SK-N-SH treated with all-trans-retinoic acid at 6 μM for 48 hours (cell line): ENCODE measurements at regions not wholly inside any gene's neighbourhood (a gene's known extent, or its start where the extent isn't known, plus 50 kb on each side); places are given as distances from the start of the nearest gene placed in this dataset.
"Not testable (repeated sequence)": the region's sequence is repeated elsewhere in the genome, so short reads cannot be mapped to it uniquely, and the experiment has no call there.

Experiments used
- ATAC-seq: fragments of 200-7000 bp; cut with Tn5 transposase; 3 replicates; pipeline ENCODE4 v1.9.1; 2020; ENCODE audit warnings: mild to moderate bottlenecking, moderate library complexity
- BACH2 ChIP-seq: fragments of 250-450 bp; sonication (Bioruptor Pico); IDR thresholded peaks from 2 replicates; pipeline ENCODE4 v1.9.0; 2021; ENCODE audit warnings: mild to moderate bottlenecking, borderline replicate concordance
- CREB5 ChIP-seq: fragments of 250-450 bp; sonication (Bioruptor Pico); IDR thresholded peaks from 2 replicates; pipeline ENCODE4 v1.5.1; 2020; ENCODE audit warnings: low read depth, mild to moderate bottlenecking, moderate library complexity
- CSDC2 ChIP-seq: fragments of 250-450 bp; sonication (Bioruptor Pico); IDR thresholded peaks from 2 replicates; pipeline ENCODE4 v1.5.0; 2020; ENCODE audit warnings: mild to moderate bottlenecking, moderate library complexity
- ESRRG ChIP-seq: fragments of 250-450 bp; sonication (Bioruptor Pico); IDR thresholded peaks from 2 replicates; pipeline ENCODE4 v1.6.1; 2021; ENCODE audit warnings: mild to moderate bottlenecking
- GLIS3 ChIP-seq: fragments of 250-450 bp; sonication (Bioruptor Pico); IDR thresholded peaks from 2 replicates; pipeline ENCODE4 v1.5.0; 2020; ENCODE audit warnings: mild to moderate bottlenecking, moderate library complexity
- OSR1 ChIP-seq: fragments of 250-450 bp; sonication (Bioruptor Pico); IDR thresholded peaks from 2 replicates; pipeline ENCODE4 v1.8.0; 2022; ENCODE audit warnings: moderate library complexity, mild to moderate bottlenecking, inconsistent platforms
- PPARA ChIP-seq: fragments of 250-450 bp; sonication (Bioruptor Pico); IDR thresholded peaks from 2 replicates; pipeline ENCODE4 v1.5.0; 2020; ENCODE audit warnings: mild to moderate bottlenecking, borderline replicate concordance
- RARB ChIP-seq: fragments of 250-450 bp; sonication (Bioruptor Pico); IDR thresholded peaks from 2 replicates; pipeline ENCODE4 v1.8.0; 2021; ENCODE audit warnings: mild to moderate bottlenecking, moderate library complexity
- SNAI2 ChIP-seq: fragments of 250-450 bp; sonication (Bioruptor Pico); IDR thresholded peaks from 2 replicates; pipeline ENCODE4 v1.5.0; 2020; ENCODE audit warnings: mild to moderate bottlenecking, moderate library complexity
- TOX ChIP-seq: fragments of 250-450 bp; sonication (Bioruptor Pico); IDR thresholded peaks from 2 replicates; pipeline ENCODE4 v1.8.0; 2021; ENCODE audit warnings: mild to moderate bottlenecking, moderate library complexity, borderline replicate concordance
- TSHZ2 ChIP-seq: fragments of 250-450 bp; sonication (Bioruptor Pico); IDR thresholded peaks from 2 replicates; pipeline ENCODE4 v1.5.0; 2020; ENCODE audit warnings: mild to moderate bottlenecking, moderate library complexity
- ZC3H10 ChIP-seq: fragments of 250-450 bp; sonication (Bioruptor Pico); IDR thresholded peaks from 2 replicates; pipeline ENCODE4 v1.5.1; 2021; ENCODE audit warnings: mild to moderate bottlenecking, moderate library complexity
- ZFP3 ChIP-seq: fragments of 250-450 bp; sonication (Bioruptor Pico); IDR thresholded peaks from 2 replicates; pipeline ENCODE4 v1.5.0; 2020; ENCODE audit warnings: mild to moderate bottlenecking, moderate library complexity
- ZFP30 ChIP-seq: fragments of 450-650 bp; formaldehyde crosslinking; IDR thresholded peaks from 2 replicates; pipeline ENCODE4 v1.5.0; 2022; ENCODE audit warnings: mild to moderate bottlenecking, moderate library complexity
- ZNF565 ChIP-seq: fragments of 450-650 bp; formaldehyde crosslinking; conservative IDR thresholded peaks from 2 replicates; pipeline ENCODE4 v1.5.0; 2020; ENCODE audit warnings: low read depth, mild to moderate bottlenecking, moderate library complexity
- ZNF70 ChIP-seq: fragments of 450-650 bp; formaldehyde crosslinking; IDR thresholded peaks from 2 replicates; pipeline ENCODE4 v1.5.0; 2020; ENCODE audit warnings: mild to moderate bottlenecking, moderate library complexity
- ZNF8 ChIP-seq: fragments of 450-650 bp; formaldehyde crosslinking; IDR thresholded peaks from 2 replicates; pipeline ENCODE4 v1.5.0; 2020; ENCODE audit warnings: mild to moderate bottlenecking, moderate library complexity
- TF ChIP-seq, protein P1 (sequence below): fragments of 250-450 bp; sonication (Bioruptor Pico); IDR thresholded peaks from 2 replicates; pipeline ENCODE4 v1.8.0; 2020; ENCODE audit warnings: mild to moderate bottlenecking, moderate library complexity, borderline replicate concordance
- TF ChIP-seq, protein P2 (sequence below): fragments of 250-450 bp; sonication (Bioruptor Pico); IDR thresholded peaks from 2 replicates; pipeline ENCODE4 v1.5.1; 2021; ENCODE audit warnings: mild to moderate bottlenecking, moderate library complexity

GRCh38 chr14:28382444-28383190 is 384.0 kb upstream of the FOXG1 start:
- no peak for ATAC-seq

DNA sequence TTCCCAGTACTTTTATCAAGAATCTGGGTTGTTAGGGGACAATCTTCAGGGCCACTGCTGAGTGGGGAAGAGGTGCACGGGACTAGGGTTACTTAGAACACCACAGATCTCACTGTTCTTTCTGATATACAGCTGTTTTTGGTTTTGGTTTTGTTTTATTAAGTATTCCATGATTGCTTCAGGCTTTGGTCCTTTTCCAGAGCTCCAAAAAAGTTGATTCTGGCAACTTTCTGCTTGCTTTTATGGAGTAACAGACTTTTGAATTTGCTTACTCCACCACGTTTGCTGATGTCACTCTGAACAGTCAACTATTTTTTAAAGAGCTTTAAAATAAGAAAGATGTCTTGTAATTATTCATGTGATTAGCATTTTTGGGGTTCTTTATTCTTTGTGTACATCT is 368.1 kb upstream of the FOXG1 start:
- ATAC-seq = no peak
- TF ChIP-seq ZFP30 (CRISPR knock-in tag) = no peak
- no peak for TF ChIP-seq ZNF70 (CRISPR knock-in tag)
- TF ChIP-seq TSHZ2 (CRISPR knock-in tag) = no peak
- no peak for TF ChIP-seq CREB5 (CRISPR knock-in tag)
- TF ChIP-seq, protein P1, sequence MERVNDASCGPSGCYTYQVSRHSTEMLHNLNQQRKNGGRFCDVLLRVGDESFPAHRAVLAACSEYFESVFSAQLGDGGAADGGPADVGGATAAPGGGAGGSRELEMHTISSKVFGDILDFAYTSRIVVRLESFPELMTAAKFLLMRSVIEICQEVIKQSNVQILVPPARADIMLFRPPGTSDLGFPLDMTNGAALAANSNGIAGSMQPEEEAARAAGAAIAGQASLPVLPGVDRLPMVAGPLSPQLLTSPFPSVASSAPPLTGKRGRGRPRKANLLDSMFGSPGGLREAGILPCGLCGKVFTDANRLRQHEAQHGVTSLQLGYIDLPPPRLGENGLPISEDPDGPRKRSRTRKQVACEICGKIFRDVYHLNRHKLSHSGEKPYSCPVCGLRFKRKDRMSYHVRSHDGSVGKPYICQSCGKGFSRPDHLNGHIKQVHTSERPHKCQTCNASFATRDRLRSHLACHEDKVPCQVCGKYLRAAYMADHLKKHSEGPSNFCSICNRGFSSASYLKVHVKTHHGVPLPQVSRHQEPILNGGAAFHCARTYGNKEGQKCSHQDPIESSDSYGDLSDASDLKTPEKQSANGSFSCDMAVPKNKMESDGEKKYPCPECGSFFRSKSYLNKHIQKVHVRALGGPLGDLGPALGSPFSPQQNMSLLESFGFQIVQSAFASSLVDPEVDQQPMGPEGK (CRISPR knock-in tag) = no peak
- TF ChIP-seq GLIS3 = no peak
- no peak for TF ChIP-seq ZFP3 (CRISPR knock-in tag)
- TF ChIP-seq CSDC2 (CRISPR knock-in tag) = no peak
- TF ChIP-seq SNAI2 (CRISPR knock-in tag) = no peak

More at GRCh38 chr14:28382444-28383190, 384.0 kb upstream of the FOXG1 start:
- no peak for TF ChIP-seq PPARA (CRISPR knock-in tag)
- TF ChIP-seq OSR1 (CRISPR knock-in tag) = no peak
- TF ChIP-seq CREB5 (CRISPR knock-in tag) = no peak
- TF ChIP-seq, protein P2, sequence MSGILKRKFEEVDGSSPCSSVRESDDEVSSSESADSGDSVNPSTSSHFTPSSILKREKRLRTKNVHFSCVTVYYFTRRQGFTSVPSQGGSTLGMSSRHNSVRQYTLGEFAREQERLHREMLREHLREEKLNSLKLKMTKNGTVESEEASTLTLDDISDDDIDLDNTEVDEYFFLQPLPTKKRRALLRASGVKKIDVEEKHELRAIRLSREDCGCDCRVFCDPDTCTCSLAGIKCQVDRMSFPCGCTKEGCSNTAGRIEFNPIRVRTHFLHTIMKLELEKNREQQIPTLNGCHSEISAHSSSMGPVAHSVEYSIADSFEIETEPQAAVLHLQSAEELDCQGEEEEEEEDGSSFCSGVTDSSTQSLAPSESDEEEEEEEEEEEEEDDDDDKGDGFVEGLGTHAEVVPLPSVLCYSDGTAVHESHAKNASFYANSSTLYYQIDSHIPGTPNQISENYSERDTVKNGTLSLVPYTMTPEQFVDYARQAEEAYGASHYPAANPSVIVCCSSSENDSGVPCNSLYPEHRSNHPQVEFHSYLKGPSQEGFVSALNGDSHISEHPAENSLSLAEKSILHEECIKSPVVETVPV (CRISPR knock-in tag) = no peak
- TF ChIP-seq ZC3H10 (CRISPR knock-in tag) = no peak
- no peak for TF ChIP-seq ZFP3 (CRISPR knock-in tag)
- no peak for TF ChIP-seq CSDC2 (CRISPR knock-in tag)
- TF ChIP-seq, protein P1 (CRISPR knock-in tag) = no peak
- no peak for TF ChIP-seq ZNF8 (CRISPR knock-in tag)
- no peak for TF ChIP-seq ZNF565

- not testable (repeated sequence) for ATAC-seq
Observed at GRCh38 chr14:28401705-28402104, 364.9 kb upstream of the FOXG1 start.

GRCh38 chr14:28406196-28406595 is 360.4 kb upstream of the FOXG1 start:
- ATAC-seq = no peak
- TF ChIP-seq BACH2 = no peak
- TF ChIP-seq, protein P1 (CRISPR knock-in tag) = no peak
- TF ChIP-seq ZNF565 = no peak
- no peak for TF ChIP-seq ESRRG (CRISPR knock-in tag)
- TF ChIP-seq ZNF70 (CRISPR knock-in tag) = no peak
- no peak for TF ChIP-seq ZFP3 (CRISPR knock-in tag)
- TF ChIP-seq TOX (CRISPR knock-in tag) = no peak
- TF ChIP-seq, protein P2 (CRISPR knock-in tag) = no peak
- no peak for TF ChIP-seq OSR1 (CRISPR knock-in tag)
- no peak for TF ChIP-seq GLIS3
- TF ChIP-seq RARB (CRISPR knock-in tag) = no peak
- TF ChIP-seq ZFP30 (CRISPR knock-in tag) = no peak
